ENCODE measurements at regions not wholly inside any gene's neighbourhood (a gene's known extent, or its start where the extent isn't known, plus 50 kb on each side); places are given as distances from the start of the nearest gene placed in this dataset.

- Histone ChIP-seq H3K36me3 (ENCODE audit: control insufficient read depth, insufficient read depth, low read length) (no peaks in the 10 kb centered on the region), H3K27me3 (ENCODE audit: control insufficient read depth, insufficient read depth, low read length) (no peaks in the 10 kb centered on the region), H3K4me3 (replicated peaks in 1 of 4; ENCODE audit: control extremely low read depth in 1 of 4, insufficient read depth in 1 of 4, low read depth in 3 of 4, low read length in 4 of 4) (no peak overlapping the region), H2AFZ (ENCODE audit: low read length) (no peak overlapping the region), H3K9me3 (ENCODE audit: control insufficient read depth, insufficient read depth, low read depth, low read length) (no peaks in the 10 kb centered on the region), H3K79me2 (ENCODE audit: control insufficient read depth, insufficient read depth, low read length) (no peaks in the 10 kb centered on the region), H3K4me2 (ENCODE audit: extremely low read depth, insufficient read depth, low read length) (no peak overlapping the region), H3K27ac (ENCODE audit: insufficient read depth, low read length) (no peak overlapping the region), H3K9ac (ENCODE audit: insufficient read depth, low read length) (no peak overlapping the region), H3K4me1 (ENCODE audit: control insufficient read depth, extremely low read depth, insufficient read depth, low read length) (no peaks in the 10 kb centered on the region), H4K20me1 (ENCODE audit: control insufficient read depth, extremely low read depth, insufficient read depth, low read length) (no peaks in the 10 kb centered on the region)
- TF ChIP-seq, protein P1, sequence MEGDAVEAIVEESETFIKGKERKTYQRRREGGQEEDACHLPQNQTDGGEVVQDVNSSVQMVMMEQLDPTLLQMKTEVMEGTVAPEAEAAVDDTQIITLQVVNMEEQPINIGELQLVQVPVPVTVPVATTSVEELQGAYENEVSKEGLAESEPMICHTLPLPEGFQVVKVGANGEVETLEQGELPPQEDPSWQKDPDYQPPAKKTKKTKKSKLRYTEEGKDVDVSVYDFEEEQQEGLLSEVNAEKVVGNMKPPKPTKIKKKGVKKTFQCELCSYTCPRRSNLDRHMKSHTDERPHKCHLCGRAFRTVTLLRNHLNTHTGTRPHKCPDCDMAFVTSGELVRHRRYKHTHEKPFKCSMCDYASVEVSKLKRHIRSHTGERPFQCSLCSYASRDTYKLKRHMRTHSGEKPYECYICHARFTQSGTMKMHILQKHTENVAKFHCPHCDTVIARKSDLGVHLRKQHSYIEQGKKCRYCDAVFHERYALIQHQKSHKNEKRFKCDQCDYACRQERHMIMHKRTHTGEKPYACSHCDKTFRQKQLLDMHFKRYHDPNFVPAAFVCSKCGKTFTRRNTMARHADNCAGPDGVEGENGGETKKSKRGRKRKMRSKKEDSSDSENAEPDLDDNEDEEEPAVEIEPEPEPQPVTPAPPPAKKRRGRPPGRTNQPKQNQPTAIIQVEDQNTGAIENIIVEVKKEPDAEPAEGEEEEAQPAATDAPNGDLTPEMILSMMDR (conservative IDR thresholded peaks at IDR 0.05 in 1 of 2, IDR thresholded peaks at IDR 0.05 in 1 of 2; ENCODE audit: low read depth in 1 of 2, low read length in 2 of 2): no peak
- no peak for TF ChIP-seq EZH2 (IDR thresholded peaks at IDR 0.05; ENCODE audit: low read length, missing control alignments)
- DNase-seq (ENCODE audit: low read depth in 2 of 2): no peak
Observed at GRCh38 chr14:41073544-41073943, 533.1 kb upstream of the LRFN5 start.

- H3K9ac ChIP-seq (ENCODE audit: insufficient read depth, low read length): no peak overlapping the region
- H3K9me3 ChIP-seq (ENCODE audit: control insufficient read depth, insufficient read depth, low read depth, low read length): no peaks in the 10 kb centered on the region
- no peak overlapping the region for H2AFZ ChIP-seq (ENCODE audit: low read length)
- TF ChIP-seq, protein P1 (conservative IDR thresholded peaks at IDR 0.05 in 1 of 2, IDR thresholded peaks at IDR 0.05 in 1 of 2; ENCODE audit: low read depth in 1 of 2, low read length in 2 of 2): no peak
- no peak for TF ChIP-seq EZH2 (IDR thresholded peaks at IDR 0.05; ENCODE audit: low read length, missing control alignments)
- H3K4me2 ChIP-seq (ENCODE audit: extremely low read depth, insufficient read depth, low read length): no peak overlapping the region
- H3K4me3 ChIP-seq (replicated peaks in 1 of 4; ENCODE audit: control extremely low read depth in 1 of 4, insufficient read depth in 1 of 4, low read depth in 3 of 4, low read length in 4 of 4): no peak overlapping the region
- no peak for DNase-seq (ENCODE audit: low read depth in 2 of 2)
- no peaks in the 10 kb centered on the region for H4K20me1 ChIP-seq (ENCODE audit: control insufficient read depth, extremely low read depth, insufficient read depth, low read length)
- H3K36me3 ChIP-seq (ENCODE audit: control insufficient read depth, insufficient read depth, low read length): no peaks in the 10 kb centered on the region
- H3K27ac ChIP-seq (ENCODE audit: insufficient read depth, low read length): no peak overlapping the region
- no peaks in the 10 kb centered on the region for H3K79me2 ChIP-seq (ENCODE audit: control insufficient read depth, insufficient read depth, low read length)
- H3K4me1 ChIP-seq (ENCODE audit: control insufficient read depth, extremely low read depth, insufficient read depth, low read length): no peaks in the 10 kb centered on the region
- no peaks in the 10 kb centered on the region for H3K27me3 ChIP-seq (ENCODE audit: control insufficient read depth, insufficient read depth, low read length)
Observed at GRCh38 chr14:41072776-41073175, 533.9 kb upstream of the LRFN5 start.

DNA sequence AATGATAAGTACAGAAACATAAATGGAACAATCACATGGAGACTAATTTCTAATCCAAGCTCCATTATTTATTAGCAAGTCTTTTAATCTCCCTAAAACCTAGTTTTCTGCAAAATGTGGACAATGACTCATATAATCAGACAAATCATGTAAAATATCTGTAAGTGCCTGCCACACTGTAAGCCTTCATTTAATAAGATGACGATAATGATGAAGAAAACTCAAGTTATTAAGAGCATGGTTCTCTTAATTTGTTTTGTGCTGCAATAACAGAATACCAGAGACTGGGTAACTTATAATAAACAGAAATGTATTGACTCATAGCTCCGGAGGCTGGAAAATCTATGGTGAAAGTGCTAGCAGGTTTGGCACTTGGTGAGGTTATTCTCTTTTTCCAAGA is 535.3 kb upstream of the LRFN5 start:
- Histone ChIP-seq H3K9me3 (ENCODE audit: control insufficient read depth, insufficient read depth, low read depth, low read length) (no peaks in the 10 kb centered on the region), H3K4me2 (ENCODE audit: extremely low read depth, insufficient read depth, low read length) (no peak overlapping the region), H3K9ac (ENCODE audit: insufficient read depth, low read length) (no peak overlapping the region), H3K36me3 (ENCODE audit: control insufficient read depth, insufficient read depth, low read length) (no peaks in the 10 kb centered on the region), H2AFZ (ENCODE audit: low read length) (no peak overlapping the region), H3K79me2 (ENCODE audit: control insufficient read depth, insufficient read depth, low read length) (no peaks in the 10 kb centered on the region), H3K4me1 (ENCODE audit: control insufficient read depth, extremely low read depth, insufficient read depth, low read length) (no peaks in the 10 kb centered on the region), H3K27ac (ENCODE audit: insufficient read depth, low read length) (no peak overlapping the region), H4K20me1 (ENCODE audit: control insufficient read depth, extremely low read depth, insufficient read depth, low read length) (no peaks in the 10 kb centered on the region), H3K4me3 (replicated peaks in 1 of 4; ENCODE audit: control extremely low read depth in 1 of 4, insufficient read depth in 1 of 4, low read depth in 3 of 4, low read length in 4 of 4) (no peak overlapping the region), H3K27me3 (ENCODE audit: control insufficient read depth, insufficient read depth, low read length) (no peaks in the 10 kb centered on the region)
- TF ChIP-seq, protein P1 (conservative IDR thresholded peaks at IDR 0.05 in 1 of 2, IDR thresholded peaks at IDR 0.05 in 1 of 2; ENCODE audit: low read depth in 1 of 2, low read length in 2 of 2): no peak
- no peak for TF ChIP-seq EZH2 (IDR thresholded peaks at IDR 0.05; ENCODE audit: low read length, missing control alignments)
- no peak for DNase-seq (ENCODE audit: low read depth in 2 of 2)

All from fibroblast of lung (primary cell).